ENCODE measurements at regions not wholly inside any gene's neighbourhood (a gene's known extent, or its start where the extent isn't known, plus 50 kb on each side); places are given as distances from the start of the nearest gene placed in this dataset.

GRCh38 chr2:14023558-14023957 is 609.0 kb upstream of the LRATD1 start:
- Histone ChIP-seq H2BK5ac (ENCODE audit: insufficient read length, low read length) (no peak overlapping the region), H3K79me1 (ENCODE audit: insufficient read depth, low read depth, low read length, poor library complexity, severe bottlenecking) (no peaks in the 10 kb centered on the region), H3K18ac (ENCODE audit: insufficient read length, low read depth, low read length) (no peak overlapping the region), H3K23ac (ENCODE audit: insufficient read length, low read depth, low read length) (no peak overlapping the region), H3K79me2 (ENCODE audit: insufficient read depth, low read length) (no peaks in the 10 kb centered on the region), H3K56ac (ENCODE audit: insufficient read length, low read depth, low read length) (no peak overlapping the region), H2BK120ac (ENCODE audit: low read depth, low read length, poor library complexity, severe bottlenecking) (no peak overlapping the region), H3K27me3 (ENCODE audit: insufficient read depth, low read length) (no peaks in the 10 kb centered on the region), H3K4me1 (ENCODE audit: insufficient read depth, low read length) (peaks cover 3% of the 10 kb centered on the region; the same call in 1 of the 2 replicates), H3K9me3 (ENCODE audit: control insufficient read depth, low read depth, low read length) (no peaks in the 10 kb centered on the region), H3T11ph (ENCODE audit: low read length) (no peak overlapping the region), H4K20me1 (ENCODE audit: control insufficient read depth, insufficient read depth, insufficient read length) (no peaks in the 10 kb centered on the region), H3K27ac (ENCODE audit: insufficient read length, low read depth, low read length) (no peak overlapping the region), H4K5ac (ENCODE audit: insufficient read length, low read depth, low read length) (no peak overlapping the region), H2BK20ac (ENCODE audit: low read depth, low read length, poor library complexity, severe bottlenecking) (no peak overlapping the region), H2BK12ac (ENCODE audit: insufficient read length, low read depth, low read length) (no peak overlapping the region), H3K4me2 (ENCODE audit: insufficient read depth, insufficient read length, low read length) (no peak overlapping the region), H2AK5ac (ENCODE audit: insufficient read length, low read length) (no peak overlapping the region), H2BK15ac (ENCODE audit: low read depth, low read length) (no peak overlapping the region), H3K9ac (ENCODE audit: extremely low read depth, insufficient read length, low read length) (no peak overlapping the region), H3K23me2 (ENCODE audit: insufficient read length, low read depth, low read length, poor library complexity, severe bottlenecking) (no peaks in the 10 kb centered on the region), H3K4ac (ENCODE audit: low read depth, low read length) (no peak overlapping the region), H4K8ac (replicated peaks; ENCODE audit: insufficient read length, low read depth, low read length) (no peak overlapping the region), H4K91ac (ENCODE audit: insufficient read length, low read depth, low read length) (no peak overlapping the region), H3K14ac (ENCODE audit: insufficient read depth, low read length) (no peak overlapping the region), H2AFZ (ENCODE audit: low read length) (no peak overlapping the region)
- Mint-ChIP-seq H3K4me3 (no peak overlapping the region), H3K36me3 (ENCODE audit: insufficient read depth in 1 of 3, low read depth in 3 of 3) (no peaks in the 10 kb centered on the region), H3K9me3 (no peaks in the 10 kb centered on the region), H3K27ac (no peak overlapping the region), H3K4me1 (peaks cover 5 to 6% of the 10 kb centered on the region in 2 experiments), H3K27me3 (ENCODE audit: low read depth) (no peaks in the 10 kb centered on the region)
- DNase-seq: no peak
- no peak for TF ChIP-seq CTCF (conservative IDR thresholded peaks at IDR 0.05)
- no CpG with 5 or more reads among the region's 6 CpGs for WGBS (ENCODE audit: extremely low coverage, insufficient read length, low lambda C conversion rate)
